ENCODE measurements at regions not wholly inside any gene's neighbourhood (a gene's known extent, or its start where the extent isn't known, plus 50 kb on each side); places are given as distances from the start of the nearest gene placed in this dataset.

GRCh38 chr1:87220993-87221392 is 107.7 kb upstream of the LMO4 start:
- TF ChIP-seq JUN (IDR thresholded peaks at IDR 0.05; ENCODE audit: borderline replicate concordance, insufficient read depth, insufficient read length, low read depth) (no peak), POLR2A (IDR thresholded peaks at IDR 0.05; ENCODE audit: low read depth, low read length) (no peak), EZH2 (IDR thresholded peaks at IDR 0.05; ENCODE audit: borderline replicate concordance, low read depth, low read length, severe bottlenecking) (no peak), CTCF (IDR thresholded peaks at IDR 0.05; ENCODE audit: extremely low read depth in 1 of 2, insufficient read depth in 1 of 2, low read depth in 1 of 2, low read length in 2 of 2) (no peak), FOS (IDR thresholded peaks at IDR 0.05; ENCODE audit: borderline replicate concordance, insufficient read depth, low read length) (no peak), POLR2AphosphoS5 (IDR thresholded peaks at IDR 0.05; ENCODE audit: insufficient read depth, low read depth, low read length) (no peak), MAX (IDR thresholded peaks at IDR 0.05; ENCODE audit: insufficient read depth, insufficient read length) (no peak), GATA2 (IDR thresholded peaks at IDR 0.05; ENCODE audit: insufficient read depth, insufficient read length, low read depth, low read length) (no peak)
